HCT116 (cell line): ENCODE measurements at regions not wholly inside any gene's neighbourhood (a gene's known extent, or its start where the extent isn't known, plus 50 kb on each side); places are given as distances from the start of the nearest gene placed in this dataset.

ENCODE experiments used
- ATAC-seq: fragments of 200-7000 bp; cut with Tn5 transposase; 2 replicates; pipeline ENCODE4 v1.9.1; 2020; ENCODE audit warnings: mild to moderate bottlenecking, moderate library complexity
- BruUV-seq: library from RNA; stranded (reverse); fragments of 400-500 nt; replicated peaks from 2 replicates; lab custom pipeline; 2021; lab: Mats Ljungman, UMichigan
- CTCF ChIA-PET: fragments of 300-600 bp; sonication (Branson Sonifier 250); formaldehyde crosslinking; loops from one replicate; lab custom pipeline; 2021; ENCODE audit warnings: antibody characterized with exemption; lab: Charles Lee
- POLR2A ChIA-PET: fragments of 300-600, 350-600 bp; sonication (Branson Sonifier 250); formaldehyde crosslinking; loops from one replicate; lab custom pipeline; 2021; ENCODE audit warnings: antibody characterized with exemption; lab: Charles Lee
- RAD21 ChIA-PET, 2 experiments: fragments of 300-600 bp; sonication (Branson Sonifier 250); formaldehyde crosslinking; loops; one replicate each; lab custom pipeline; 2023; ENCODE audit warnings: low total read pairs in 2 of 2; ENCODE audit not compliant: uncharacterized antibody in 2 of 2, unreplicated experiment in 2 of 2, low non-redundant PET in 1 of 2; lab: Charles Lee
- DNase-seq: peaks from one replicate; pipeline ENCODE4 v3.0.0-alpha.2; 2010; ENCODE audit warnings: low read depth, low spot score
- H2AFZ ChIP-seq: fragments of 200-600 bp; shearing (Covaris generic), sonication (generic); 2 replicates; pipeline ENCODE4 v1.6.1; 2017; ENCODE audit warnings: low read depth, mixed run types, mixed read lengths, antibody characterized with exemption, low read length; ENCODE audit not compliant: poor library complexity, severe bottlenecking
- H3K27ac ChIP-seq: 2 replicates; pipeline ENCODE4 v1.5.1; 2012; ENCODE audit warnings: low read depth, low read length
- H3K27me3 ChIP-seq: fragments of 200-600 bp; sonication (generic); 2 replicates; pipeline ENCODE4 v1.6.1; 2016; ENCODE audit warnings: mixed run types, low read length, mixed read lengths; ENCODE audit not compliant: insufficient read depth
- H3K36me3 ChIP-seq, 2 experiments: fragments of 200-500 bp in 1 of 2; fragments of 200-600 bp in 1 of 2; sonication (Bioruptor generic) in 1 of 2; sonication (generic) in 1 of 2; 2 replicates each; pipeline versions ENCODE4 v1.5.1 to v1.6.1; 2014 to 2016; ENCODE audit warnings: low read length in 2 of 2, inconsistent platforms in 1 of 2, mixed read lengths in 1 of 2, mixed run types in 1 of 2; ENCODE audit not compliant: insufficient read depth in 2 of 2, control insufficient read depth in 1 of 2
- H3K4me1 ChIP-seq, 2 experiments: fragments of 200-600 bp in 1 of 2; sonication (generic) in 1 of 2; 2 replicates each; pipeline versions ENCODE4 v1.5.1 to v1.6.1; 2012 to 2017; ENCODE audit warnings: low read length in 2 of 2, inconsistent platforms in 1 of 2, mild to moderate bottlenecking in 1 of 2, mixed read lengths in 1 of 2, mixed run types in 1 of 2, moderate library complexity in 1 of 2; ENCODE audit not compliant: insufficient read depth in 2 of 2, control insufficient read depth in 1 of 2
- H3K4me2 ChIP-seq: fragments of 200-600 bp; sonication (generic); 2 replicates; pipeline ENCODE4 v1.6.1; 2017; ENCODE audit warnings: mixed run types, low read length, mixed read lengths
- H3K4me3 ChIP-seq, 2 experiments: fragments of 200-600 bp in 1 of 2; sonication (generic) in 1 of 2; replicated peaks in 1 of 2; 2 replicates each; pipeline ENCODE4 v1.5.1; 2011 to 2016; ENCODE audit warnings: low read length in 2 of 2, control low read depth in 1 of 2, low read depth in 1 of 2, mild to moderate bottlenecking in 1 of 2, mixed read lengths in 1 of 2, mixed run types in 1 of 2
- H3K79me2 ChIP-seq: fragments of 200-600 bp; sonication (generic); 2 replicates; pipeline ENCODE4 v1.6.1; 2017; ENCODE audit warnings: mild to moderate bottlenecking, mixed run types, low read length, moderate library complexity, mixed read lengths; ENCODE audit not compliant: insufficient read depth
- H3K9ac ChIP-seq: fragments of 200-600 bp; sonication (generic); 2 replicates; pipeline ENCODE4 v1.6.1; 2016; ENCODE audit warnings: low read length, mixed read lengths
- H3K9me2 ChIP-seq: fragments of 200-600 bp; sonication (generic), shearing (Covaris generic); 2 replicates; pipeline ENCODE4 v1.6.1; 2017; ENCODE audit warnings: mixed run types, mild to moderate bottlenecking, moderate library complexity; ENCODE audit not compliant: insufficient read depth
- H3K9me3 ChIP-seq, 2 experiments: fragments of 200-500 bp in 1 of 2; fragments of 200-600 bp in 1 of 2; sonication (Bioruptor generic) in 1 of 2; sonication (generic) in 1 of 2; 2 replicates each; pipeline ENCODE4 v1.6.1; 2014 to 2017; ENCODE audit warnings: low read length in 2 of 2, mixed read lengths in 2 of 2, inconsistent platforms in 1 of 2, low read depth in 1 of 2, mild to moderate bottlenecking in 1 of 2, mixed run types in 1 of 2, moderate library complexity in 1 of 2; ENCODE audit not compliant: control insufficient read depth in 1 of 2, insufficient read depth in 1 of 2
- H4K20me1 ChIP-seq: fragments of 200-600 bp; sonication (generic), shearing (Covaris generic); 2 replicates; pipeline ENCODE4 v1.6.1; 2017; ENCODE audit warnings: mixed run types, mild to moderate bottlenecking, moderate library complexity; ENCODE audit not compliant: insufficient read depth
- CBX3 ChIP-seq: IDR thresholded peaks from 2 replicates; pipeline ENCODE4 v1.6.1; 2012; ENCODE audit warnings: low read depth
- EGR1 ChIP-seq: IDR thresholded peaks from 2 replicates; pipeline ENCODE4 v1.6.1; 2012; ENCODE audit warnings: low read depth
- JUND ChIP-seq: IDR thresholded peaks from 2 replicates; pipeline ENCODE4 v1.6.1; 2012
- POLR2A ChIP-seq: IDR thresholded peaks from 2 replicates; pipeline ENCODE4 v1.7.0; 2011; ENCODE audit warnings: borderline replicate concordance; ENCODE audit not compliant: insufficient read depth, insufficient read length; ENCODE audit errors: extremely low read depth
- POLR2AphosphoS5 ChIP-seq: IDR thresholded peaks from 2 replicates; pipeline ENCODE4 v1.6.1; 2011; ENCODE audit warnings: mild to moderate bottlenecking, low read depth, low read length, moderate library complexity
- TCF7L2 ChIP-seq: IDR thresholded peaks from 2 replicates; pipeline ENCODE4 v1.7.0; 2011; ENCODE audit warnings: borderline replicate concordance, inconsistent platforms; ENCODE audit not compliant: insufficient read depth, insufficient read length; ENCODE audit errors: extremely low read depth
- YY1 ChIP-seq: IDR thresholded peaks from 2 replicates; pipeline ENCODE4 v1.6.1; 2011; ENCODE audit warnings: low read length, low read depth, moderate library complexity, mild to moderate bottlenecking; ENCODE audit not compliant: insufficient replicate concordance; ENCODE audit errors: extremely low read depth
- intact Hi-C: fragments of 100-400 bp; cut with micrococcal nuclease; formaldehyde crosslinking; loops from 2 replicates; pipeline ENCODE4 v1.10.0; 2022
- TF ChIP-seq, protein P1 (sequence below), 3 experiments: fragments of 200-600 bp in 1 of 3; sonication (generic) in 1 of 3; IDR thresholded peaks in 2 of 3; conservative IDR thresholded peaks in 1 of 3; 2 replicates each; pipeline ENCODE4 v1.5.1; 2012 to 2017; ENCODE audit warnings: low read depth in 2 of 3, low read length in 2 of 3, antibody characterized with exemption in 1 of 3, borderline replicate concordance in 1 of 3, control low read depth in 1 of 3, mild to moderate bottlenecking in 1 of 3, mixed read lengths in 1 of 3, mixed run types in 1 of 3, moderate library complexity in 1 of 3; ENCODE audit not compliant: insufficient read depth in 1 of 3
- TF ChIP-seq, protein P2 (sequence below): IDR thresholded peaks from 2 replicates; pipeline ENCODE4 v1.6.1; 2012; ENCODE audit warnings: low read depth
- TF ChIP-seq, protein P3 (sequence below): IDR thresholded peaks from 2 replicates; pipeline ENCODE4 v1.6.1; 2012

DNA sequence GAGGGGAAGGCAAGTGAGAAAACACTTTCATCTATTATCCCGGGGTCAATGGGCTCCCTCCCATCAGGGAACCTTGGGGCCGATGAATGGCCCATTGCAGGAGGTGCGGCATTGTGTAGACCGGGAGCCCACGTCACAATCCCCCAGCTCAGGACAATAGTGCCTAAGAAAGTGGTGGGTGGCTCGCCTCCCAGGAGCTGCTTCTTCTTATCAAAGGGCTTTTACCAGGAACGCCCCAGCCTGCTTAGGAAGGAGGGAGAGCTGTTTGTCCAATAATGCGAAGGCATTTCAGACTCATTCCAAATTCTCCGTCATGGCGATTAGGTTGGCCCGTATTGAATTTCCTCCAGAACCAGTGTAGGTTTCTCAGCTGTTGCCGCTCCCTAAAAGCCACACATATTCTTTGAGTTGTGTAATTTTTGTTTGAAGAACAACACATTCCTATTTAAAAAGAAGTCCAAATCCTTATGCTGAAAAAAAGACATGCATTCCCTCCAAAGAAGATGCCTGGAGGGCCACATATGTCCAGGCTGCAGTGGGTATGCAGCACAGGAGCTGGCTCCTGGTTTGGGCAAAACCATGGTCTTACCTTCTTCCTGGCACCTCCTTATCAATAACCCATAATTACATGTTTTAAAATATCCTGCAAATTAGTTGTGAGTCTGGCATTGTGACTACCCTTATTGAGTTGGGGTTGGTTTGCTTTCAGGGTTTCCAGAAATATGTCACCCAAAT, 264.7 kb downstream of the MYCN start:
- H3K4me3 ChIP-seq = no peak overlapping the region
- peaks cover 4% of the 10 kb centered on the region; the same call in 1 of the 2 replicates for H3K27me3 ChIP-seq
- H3K27ac ChIP-seq = no peak overlapping the region
- ATAC-seq = no peak
- H3K36me3 ChIP-seq = no peaks in the 10 kb centered on the region
- no peaks in the 10 kb centered on the region for H4K20me1 ChIP-seq
- no peak overlapping the region for H2AFZ ChIP-seq
- BruUV-seq = no TSS peak
- H3K9ac ChIP-seq = no peak overlapping the region
- TF ChIP-seq, protein P1, sequence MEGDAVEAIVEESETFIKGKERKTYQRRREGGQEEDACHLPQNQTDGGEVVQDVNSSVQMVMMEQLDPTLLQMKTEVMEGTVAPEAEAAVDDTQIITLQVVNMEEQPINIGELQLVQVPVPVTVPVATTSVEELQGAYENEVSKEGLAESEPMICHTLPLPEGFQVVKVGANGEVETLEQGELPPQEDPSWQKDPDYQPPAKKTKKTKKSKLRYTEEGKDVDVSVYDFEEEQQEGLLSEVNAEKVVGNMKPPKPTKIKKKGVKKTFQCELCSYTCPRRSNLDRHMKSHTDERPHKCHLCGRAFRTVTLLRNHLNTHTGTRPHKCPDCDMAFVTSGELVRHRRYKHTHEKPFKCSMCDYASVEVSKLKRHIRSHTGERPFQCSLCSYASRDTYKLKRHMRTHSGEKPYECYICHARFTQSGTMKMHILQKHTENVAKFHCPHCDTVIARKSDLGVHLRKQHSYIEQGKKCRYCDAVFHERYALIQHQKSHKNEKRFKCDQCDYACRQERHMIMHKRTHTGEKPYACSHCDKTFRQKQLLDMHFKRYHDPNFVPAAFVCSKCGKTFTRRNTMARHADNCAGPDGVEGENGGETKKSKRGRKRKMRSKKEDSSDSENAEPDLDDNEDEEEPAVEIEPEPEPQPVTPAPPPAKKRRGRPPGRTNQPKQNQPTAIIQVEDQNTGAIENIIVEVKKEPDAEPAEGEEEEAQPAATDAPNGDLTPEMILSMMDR (IDR thresholded peaks at IDR 0.05 in 2 of 3, conservative IDR thresholded peaks at IDR 0.05 in 1 of 3; ENCODE audit: borderline replicate concordance in 1 of 3, insufficient read depth in 1 of 3, low read depth in 2 of 3, low read length in 2 of 3) = no peak
- no peak for TF ChIP-seq JUND
- no peaks in the 10 kb centered on the region for H3K4me1 ChIP-seq
- ChIA-PET CTCF (no interaction called here), POLR2A (no interaction called here), RAD21 (no interaction called here)
- no peaks in the 10 kb centered on the region for H3K9me2 ChIP-seq
- H3K79me2 ChIP-seq = no peaks in the 10 kb centered on the region
- no peak for DNase-seq
- no peak overlapping the region for H3K4me2 ChIP-seq
- intact Hi-C loops = no loop called here
- H3K9me3 ChIP-seq = no peaks in the 10 kb centered on the region

DNA sequence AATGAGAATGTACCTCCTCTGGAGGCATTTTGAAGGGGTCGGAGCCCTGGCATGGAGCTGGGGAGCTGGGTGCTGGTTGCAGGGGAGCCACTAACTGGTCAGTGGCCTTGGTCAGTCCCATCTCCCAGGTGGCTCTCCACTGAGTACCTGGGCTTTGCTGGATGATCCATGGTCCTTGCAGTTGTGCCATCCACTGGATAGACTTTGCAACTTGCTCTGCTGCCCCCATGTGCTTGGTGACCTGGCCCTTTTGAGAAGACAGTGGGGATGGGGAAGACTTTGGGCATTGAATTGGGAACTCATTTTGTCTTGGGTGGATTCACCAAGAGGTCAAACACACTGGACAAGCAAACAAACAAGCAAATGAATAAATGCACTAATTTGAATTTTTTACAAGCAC, 263.9 kb downstream of the MYCN start:
- intact Hi-C loops = no loop called here
- DNase-seq (no peak), ATAC-seq (no peak)
- H3K36me3 ChIP-seq = no peaks in the 10 kb centered on the region
- no TSS peak for BruUV-seq
- no peak overlapping the region for H3K9ac ChIP-seq
- H2AFZ ChIP-seq = no peak overlapping the region
- H3K27ac ChIP-seq = no peak overlapping the region
- no peaks in the 10 kb centered on the region for H3K9me3 ChIP-seq
- no peaks in the 10 kb centered on the region for H3K9me2 ChIP-seq
- H3K4me1 ChIP-seq = no peaks in the 10 kb centered on the region
- peaks cover 4% of the 10 kb centered on the region; the same call in 1 of the 2 replicates for H3K27me3 ChIP-seq
- H3K4me3 ChIP-seq = no peak overlapping the region
- no peaks in the 10 kb centered on the region for H4K20me1 ChIP-seq
- CTCF ChIA-PET = no interaction called here
- POLR2A ChIA-PET = no interaction called here
- no peak overlapping the region for H3K4me2 ChIP-seq
- RAD21 ChIA-PET = no interaction called here
- no peaks in the 10 kb centered on the region for H3K79me2 ChIP-seq
- TF ChIP-seq, protein P1 (IDR thresholded peaks at IDR 0.05 in 2 of 3, conservative IDR thresholded peaks at IDR 0.05 in 1 of 3; ENCODE audit: borderline replicate concordance in 1 of 3, insufficient read depth in 1 of 3, low read depth in 2 of 3, low read length in 2 of 3) = no peak
- TF ChIP-seq TCF7L2 (no peak), POLR2A (no peak), CBX3 (no peak), POLR2AphosphoS5 (no peak), YY1 (no peak), EGR1 (no peak)
- TF ChIP-seq, protein P2, sequence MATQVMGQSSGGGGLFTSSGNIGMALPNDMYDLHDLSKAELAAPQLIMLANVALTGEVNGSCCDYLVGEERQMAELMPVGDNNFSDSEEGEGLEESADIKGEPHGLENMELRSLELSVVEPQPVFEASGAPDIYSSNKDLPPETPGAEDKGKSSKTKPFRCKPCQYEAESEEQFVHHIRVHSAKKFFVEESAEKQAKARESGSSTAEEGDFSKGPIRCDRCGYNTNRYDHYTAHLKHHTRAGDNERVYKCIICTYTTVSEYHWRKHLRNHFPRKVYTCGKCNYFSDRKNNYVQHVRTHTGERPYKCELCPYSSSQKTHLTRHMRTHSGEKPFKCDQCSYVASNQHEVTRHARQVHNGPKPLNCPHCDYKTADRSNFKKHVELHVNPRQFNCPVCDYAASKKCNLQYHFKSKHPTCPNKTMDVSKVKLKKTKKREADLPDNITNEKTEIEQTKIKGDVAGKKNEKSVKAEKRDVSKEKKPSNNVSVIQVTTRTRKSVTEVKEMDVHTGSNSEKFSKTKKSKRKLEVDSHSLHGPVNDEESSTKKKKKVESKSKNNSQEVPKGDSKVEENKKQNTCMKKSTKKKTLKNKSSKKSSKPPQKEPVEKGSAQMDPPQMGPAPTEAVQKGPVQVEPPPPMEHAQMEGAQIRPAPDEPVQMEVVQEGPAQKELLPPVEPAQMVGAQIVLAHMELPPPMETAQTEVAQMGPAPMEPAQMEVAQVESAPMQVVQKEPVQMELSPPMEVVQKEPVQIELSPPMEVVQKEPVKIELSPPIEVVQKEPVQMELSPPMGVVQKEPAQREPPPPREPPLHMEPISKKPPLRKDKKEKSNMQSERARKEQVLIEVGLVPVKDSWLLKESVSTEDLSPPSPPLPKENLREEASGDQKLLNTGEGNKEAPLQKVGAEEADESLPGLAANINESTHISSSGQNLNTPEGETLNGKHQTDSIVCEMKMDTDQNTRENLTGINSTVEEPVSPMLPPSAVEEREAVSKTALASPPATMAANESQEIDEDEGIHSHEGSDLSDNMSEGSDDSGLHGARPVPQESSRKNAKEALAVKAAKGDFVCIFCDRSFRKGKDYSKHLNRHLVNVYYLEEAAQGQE = no peak
- TF ChIP-seq, protein P3, sequence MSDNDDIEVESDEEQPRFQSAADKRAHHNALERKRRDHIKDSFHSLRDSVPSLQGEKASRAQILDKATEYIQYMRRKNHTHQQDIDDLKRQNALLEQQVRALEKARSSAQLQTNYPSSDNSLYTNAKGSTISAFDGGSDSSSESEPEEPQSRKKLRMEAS = no peak
